HG02852 (cell line): ENCODE measurements at regions not wholly inside any gene's neighbourhood (a gene's known extent, or its start where the extent isn't known, plus 50 kb on each side); places are given as distances from the start of the nearest gene placed in this dataset.
"Not testable (repeated sequence)": the region's sequence is repeated elsewhere in the genome, so short reads cannot be mapped to it uniquely, and the experiment has no call there.

ENCODE experiments used
- ATAC-seq: cut with Tn5 transposase; IDR thresholded peaks from one replicate; pipeline ENCODE4 v1.9.1; 2021; ENCODE audit warnings: mild to moderate bottlenecking, moderate library complexity; ENCODE audit not compliant: unreplicated experiment

GRCh38 chr2:144027593-144027992, 492.3 kb downstream of the ZEB2 start:
- no peak for ATAC-seq

DNA sequence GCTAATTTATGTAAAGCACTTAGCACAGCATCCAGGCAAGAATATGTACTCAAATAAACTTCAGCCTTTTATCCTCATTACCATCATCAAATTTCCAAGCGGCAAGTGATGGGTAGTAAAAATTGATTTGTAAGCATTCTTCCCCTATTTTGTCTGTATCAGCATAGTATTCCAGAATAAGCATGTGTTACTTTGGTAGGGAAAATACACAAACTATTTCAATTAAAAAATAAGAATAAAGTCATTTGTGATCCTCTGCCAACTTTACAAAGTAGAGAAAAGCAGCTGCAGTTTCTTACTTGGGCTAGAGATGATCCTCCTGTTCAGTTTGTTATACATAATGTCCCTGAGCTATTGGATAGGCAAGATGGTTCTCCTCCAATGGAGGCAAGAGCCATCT, 493.2 kb downstream of the ZEB2 start:
- no peak for ATAC-seq

GRCh38 chr2:144020047-144020446, 499.9 kb downstream of the ZEB2 start:
- no peak for ATAC-seq

GRCh38 chr2:144015655-144016245, 504.2 kb downstream of the ZEB2 start:
- no peak for ATAC-seq

- ATAC-seq, result no peak
Measured at GRCh38 chr2:144015036-144015435, 504.9 kb downstream of the ZEB2 start.

DNA sequence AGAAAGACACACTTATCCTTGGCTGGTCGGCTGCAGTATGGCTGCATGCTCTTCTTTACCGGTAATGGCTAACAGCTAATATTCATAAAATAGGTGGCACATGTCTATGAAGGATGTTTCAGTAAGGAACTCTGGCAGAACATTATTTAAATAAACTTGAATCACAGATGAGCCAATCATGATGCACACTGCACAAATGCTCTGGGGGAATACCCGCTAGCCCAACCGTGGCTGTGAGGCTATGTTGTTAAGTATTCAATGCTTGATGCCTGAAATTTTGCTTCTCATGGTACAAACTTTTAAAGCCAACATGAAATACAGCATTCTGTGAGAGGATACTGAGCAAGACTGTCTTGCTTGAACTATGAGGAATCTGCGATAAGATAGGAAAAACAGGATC, 505.8 kb downstream of the ZEB2 start:
- ATAC-seq, result no peak

GRCh38 chr2:144012304-144012703, 507.6 kb downstream of the ZEB2 start:
- no peak for ATAC-seq

DNA sequence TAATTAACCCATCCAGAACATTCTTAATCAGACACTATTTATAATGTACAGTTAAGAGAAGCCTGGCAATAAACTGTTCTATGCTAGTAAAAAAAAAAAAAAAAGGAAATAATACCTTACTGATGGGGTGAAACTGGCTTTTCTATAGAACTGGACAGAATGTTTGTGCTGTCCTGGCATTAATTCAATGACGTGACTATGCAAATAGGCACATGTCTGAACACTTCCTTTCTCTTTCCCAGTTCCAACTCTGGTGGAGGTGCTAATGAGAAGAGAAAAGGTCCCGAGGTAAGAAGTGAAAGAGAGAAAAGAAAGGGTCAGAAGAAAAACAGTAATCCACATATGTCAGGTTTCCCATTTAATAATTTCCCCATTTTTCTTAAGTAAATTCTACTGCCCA, 508.4 kb downstream of the ZEB2 start:
- no peak for ATAC-seq

- no peak for ATAC-seq
Measured at GRCh38 chr2:144011098-144011497, 508.8 kb downstream of the ZEB2 start.

DNA sequence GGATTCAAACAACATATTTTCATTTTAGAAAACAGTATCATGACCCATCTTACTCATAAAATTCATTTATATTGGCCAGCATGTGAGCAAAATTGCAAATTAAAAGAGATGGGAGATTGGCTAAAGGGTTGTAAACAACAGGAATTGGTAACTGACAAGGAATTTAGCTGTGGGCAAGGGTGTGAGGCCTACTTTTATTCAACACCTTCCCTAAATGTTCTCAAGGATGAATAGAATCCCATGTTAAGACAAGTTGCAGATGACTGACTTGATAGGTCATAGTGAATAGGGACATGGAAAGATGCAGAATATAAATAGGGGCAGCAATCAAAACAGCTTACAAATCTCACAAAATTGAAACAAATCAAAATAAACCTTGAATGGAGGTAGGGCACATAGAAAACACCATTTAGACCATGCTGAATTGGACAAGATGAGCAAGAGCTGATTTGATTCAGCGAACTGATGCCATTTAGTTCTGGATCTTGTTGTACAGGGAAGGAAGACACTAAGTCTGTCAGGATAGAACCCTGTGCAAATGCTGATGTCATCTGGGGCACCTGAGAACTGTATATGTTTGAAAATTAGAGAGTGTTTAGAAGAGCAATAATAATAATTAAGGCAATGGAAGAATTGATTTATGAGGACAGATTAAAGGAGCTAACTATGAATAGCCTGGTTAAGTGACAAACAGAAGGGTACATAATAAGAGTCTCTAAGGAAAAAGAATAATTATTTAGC, 509.7 kb downstream of the ZEB2 start:
- no peak for ATAC-seq

GRCh38 chr2:144006139-144006538, 513.8 kb downstream of the ZEB2 start:
- no peak for ATAC-seq

GRCh38 chr2:144004742-144005141, 515.2 kb downstream of the ZEB2 start:
- ATAC-seq, result no peak

DNA sequence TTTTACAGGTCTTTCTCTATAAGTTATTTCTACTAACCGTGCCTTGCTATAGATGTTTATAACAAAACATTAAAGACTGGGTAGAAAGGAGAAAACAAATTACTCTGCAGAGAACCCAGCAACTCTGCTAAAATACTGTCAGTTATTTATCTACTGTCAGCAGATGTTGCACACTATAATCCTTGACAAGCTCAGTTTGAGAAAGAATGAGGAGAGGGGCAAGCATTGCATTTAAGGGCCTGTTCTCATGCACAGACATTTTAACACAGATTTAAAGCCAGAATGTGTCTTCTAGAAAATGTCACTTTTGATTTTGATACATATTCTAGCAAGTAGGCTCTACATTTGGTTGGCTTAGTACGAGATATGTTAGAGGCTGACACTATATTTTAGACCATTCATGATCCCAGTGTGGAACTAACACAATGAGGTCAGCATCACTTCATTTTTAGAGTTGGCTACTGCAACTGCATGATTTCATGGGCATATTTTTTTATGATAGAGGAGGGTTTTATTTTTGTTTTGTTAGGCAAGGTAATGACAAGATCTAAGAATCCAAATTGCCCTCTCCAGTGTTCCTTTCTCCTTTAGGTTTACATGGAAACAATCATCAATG, 516.4 kb downstream of the ZEB2 start:
- ATAC-seq, result no peak

- no peak for ATAC-seq
Measured at GRCh38 chr2:143996974-143997373, 522.9 kb downstream of the ZEB2 start.

DNA sequence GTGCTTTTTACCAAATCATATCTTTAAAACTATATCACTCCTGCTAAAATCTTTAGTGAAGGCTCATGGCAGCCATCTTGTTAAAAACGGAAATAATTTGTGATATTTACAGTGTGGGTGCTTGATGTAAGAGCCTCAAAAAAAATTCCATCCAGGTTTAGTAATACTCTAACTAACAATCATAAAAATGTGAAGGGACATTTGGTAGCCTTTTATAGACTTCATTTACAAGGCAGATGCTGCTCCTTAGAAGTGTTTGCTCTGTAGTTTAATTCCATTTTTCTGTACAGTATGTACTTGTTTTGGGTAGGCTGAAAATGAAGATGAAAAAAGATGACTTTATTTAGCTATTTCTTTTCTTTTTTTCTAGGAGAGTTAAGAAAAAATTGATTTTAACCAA, 525.0 kb downstream of the ZEB2 start:
- ATAC-seq, result no peak

DNA sequence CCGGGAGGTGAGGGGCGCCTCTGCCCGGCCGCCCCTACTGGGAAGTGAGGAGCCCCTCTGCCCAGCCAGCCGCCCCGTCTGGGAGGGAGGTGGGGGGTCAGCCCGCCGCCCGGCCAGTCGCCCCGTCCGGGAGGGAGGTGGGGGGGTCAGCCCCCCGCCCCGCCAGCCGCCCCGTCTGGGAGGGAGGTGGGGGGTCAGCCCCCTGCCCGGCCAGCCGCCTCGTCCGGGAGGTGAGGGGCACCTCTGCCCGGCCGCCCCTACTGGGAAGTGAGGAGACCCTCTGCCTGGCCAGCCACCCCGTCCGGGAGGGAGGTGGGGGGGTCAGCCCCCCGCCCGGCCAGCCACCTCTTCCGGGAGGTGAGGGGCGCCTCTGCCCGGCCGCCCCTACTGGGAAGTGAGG, 528.3 kb downstream of the ZEB2 start:
- ATAC-seq, result not testable (repeated sequence)

- no peak for ATAC-seq
Measured at GRCh38 chr2:143988082-143988481, 531.8 kb downstream of the ZEB2 start.

GRCh38 chr2:143981428-143981827, 538.5 kb downstream of the ZEB2 start:
- no peak for ATAC-seq

DNA sequence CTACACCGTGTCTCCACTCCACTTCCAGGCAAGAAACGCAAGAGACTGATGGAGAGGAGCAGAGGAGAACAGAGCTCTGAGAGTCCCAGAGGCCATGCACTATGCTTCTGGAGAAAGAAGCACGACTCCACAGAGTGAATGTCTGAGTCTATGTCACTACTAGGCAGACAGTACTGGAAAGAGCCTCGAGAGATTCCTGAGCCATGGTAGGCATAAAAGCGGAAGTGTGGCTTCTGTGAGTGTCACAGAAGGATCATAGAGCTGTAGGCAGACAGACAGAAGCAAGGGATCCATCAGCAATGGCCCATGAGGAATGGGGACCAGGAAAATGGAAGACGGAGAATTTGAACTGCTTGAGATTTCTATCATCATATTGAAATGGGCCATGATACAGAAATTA, 542.6 kb downstream of the ZEB2 start:
- ATAC-seq, result no peak

DNA sequence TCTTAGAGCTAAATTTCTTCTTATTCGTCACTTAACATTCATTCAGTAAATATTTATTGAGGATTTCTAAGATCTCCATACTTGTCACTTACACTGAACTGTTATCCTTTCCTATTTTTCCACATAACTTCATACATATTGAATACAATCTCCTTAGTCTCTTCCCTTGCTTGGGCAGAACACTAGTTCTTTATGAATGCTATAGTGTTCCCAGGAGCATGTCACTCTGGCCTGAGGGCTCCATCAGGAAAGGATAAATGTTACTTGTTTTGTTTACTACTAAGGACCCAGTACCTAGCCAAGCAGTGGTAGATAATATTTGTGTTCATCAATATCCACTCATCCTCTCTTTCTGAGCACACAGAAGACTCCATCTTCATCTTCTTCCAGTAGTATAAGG, 544.7 kb downstream of the ZEB2 start:
- no peak for ATAC-seq

DNA sequence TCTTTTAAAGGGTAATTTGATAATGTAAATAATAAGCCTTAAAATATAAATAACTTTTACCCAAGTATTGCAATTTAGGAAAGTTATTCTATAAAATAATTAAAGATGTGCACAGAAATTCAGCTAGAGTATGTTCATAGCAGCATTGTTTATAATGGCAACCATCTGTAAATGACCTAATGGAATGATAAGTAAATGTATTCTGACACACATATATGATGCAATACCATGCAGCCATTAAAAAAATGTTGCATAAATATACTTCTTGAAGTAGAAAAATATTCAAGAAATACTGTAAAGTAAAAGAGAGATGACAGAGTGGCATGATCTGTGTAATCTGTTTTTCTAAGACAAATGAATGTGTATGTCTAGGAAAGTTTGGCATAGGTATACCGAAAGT, 545.7 kb downstream of the ZEB2 start:
- ATAC-seq, result no peak

DNA sequence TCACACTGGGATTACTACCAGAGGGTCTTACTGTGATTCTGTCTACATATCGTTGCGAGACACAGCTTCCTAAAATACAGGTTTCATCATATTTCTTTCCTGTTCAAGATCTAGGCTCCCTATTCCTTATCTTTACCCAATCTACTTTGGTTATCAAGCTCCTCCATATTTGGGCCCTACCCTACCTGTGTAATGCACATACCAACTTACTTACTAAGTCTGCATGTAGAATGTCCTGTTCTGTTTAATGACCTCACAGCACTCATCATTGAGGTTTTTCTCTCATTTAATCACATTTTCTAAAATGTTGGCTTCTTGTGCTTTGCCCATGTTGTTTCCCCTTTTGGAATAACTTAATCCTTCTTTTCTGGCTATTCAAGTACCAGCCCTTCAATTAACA, 551.1 kb downstream of the ZEB2 start:
- ATAC-seq, result no peak
